Osteoblast (primary cell): ENCODE measurements at regions not wholly inside any gene's neighbourhood (a gene's known extent, or its start where the extent isn't known, plus 50 kb on each side); places are given as distances from the start of the nearest gene placed in this dataset.

Experiments
- DNase-seq: peaks from one replicate; pipeline ENCODE4 v3.0.0; 2011; ENCODE audit warnings: low spot score, mixed read lengths; ENCODE audit not compliant: insufficient read length; ENCODE audit errors: missing footprints
- H2AFZ ChIP-seq: 2 replicates; pipeline ENCODE4 v1.6.0; 2011; ENCODE audit warnings: mild to moderate bottlenecking, low read length
- H3K27ac ChIP-seq: 2 replicates; pipeline ENCODE4 v1.5.1; 2011; ENCODE audit warnings: mild to moderate bottlenecking, low read depth, low read length, moderate library complexity
- H3K27me3 ChIP-seq: 2 replicates; pipeline ENCODE4 v1.6.0; 2012; ENCODE audit warnings: mild to moderate bottlenecking, control low read depth, inconsistent platforms, low read length, moderate library complexity; ENCODE audit not compliant: insufficient read depth
- H3K36me3 ChIP-seq: 2 replicates; pipeline ENCODE4 v1.5.1; 2011; ENCODE audit warnings: mild to moderate bottlenecking, low read length, control low read depth, moderate library complexity; ENCODE audit not compliant: insufficient read depth
- H3K4me1 ChIP-seq: 2 replicates; pipeline ENCODE4 v1.5.1; 2011; ENCODE audit warnings: mild to moderate bottlenecking, low read length, control low read depth, moderate library complexity; ENCODE audit not compliant: insufficient read depth
- H3K4me2 ChIP-seq: 2 replicates; pipeline ENCODE4 v1.6.0; 2011; ENCODE audit warnings: mild to moderate bottlenecking, low read length; ENCODE audit not compliant: insufficient read depth
- H3K4me3 ChIP-seq: fragments of 200-600 bp; sonication (generic); 3 replicates; pipeline ENCODE4 v1.5.1; 2012; ENCODE audit warnings: mild to moderate bottlenecking, low read length, inconsistent platforms; ENCODE audit not compliant: insufficient read depth
- H3K79me2 ChIP-seq: 2 replicates; pipeline ENCODE4 v1.6.0; 2012; ENCODE audit warnings: mild to moderate bottlenecking, low read length, control low read depth, inconsistent platforms; ENCODE audit not compliant: insufficient read depth
- H3K9me3 ChIP-seq: 2 replicates; pipeline ENCODE4 v1.5.1; 2011; ENCODE audit warnings: low read depth, low read length, control low read depth
- H4K20me1 ChIP-seq: 2 replicates; pipeline ENCODE4 v1.6.0; 2012; ENCODE audit warnings: mild to moderate bottlenecking, low read length, control low read depth; ENCODE audit not compliant: insufficient read depth
- TF ChIP-seq, protein P1 (sequence below): IDR thresholded peaks from 2 replicates; pipeline ENCODE4 v1.5.1; 2011; ENCODE audit warnings: mild to moderate bottlenecking, low read depth, low read length, moderate library complexity; ENCODE audit errors: extremely low read depth

- H3K9me3 ChIP-seq = no peaks in the 10 kb centered on the region
- no peaks in the 10 kb centered on the region for H3K27me3 ChIP-seq
- DNase-seq = no peak
- H4K20me1 ChIP-seq = no peaks in the 10 kb centered on the region
- TF ChIP-seq, protein P1, sequence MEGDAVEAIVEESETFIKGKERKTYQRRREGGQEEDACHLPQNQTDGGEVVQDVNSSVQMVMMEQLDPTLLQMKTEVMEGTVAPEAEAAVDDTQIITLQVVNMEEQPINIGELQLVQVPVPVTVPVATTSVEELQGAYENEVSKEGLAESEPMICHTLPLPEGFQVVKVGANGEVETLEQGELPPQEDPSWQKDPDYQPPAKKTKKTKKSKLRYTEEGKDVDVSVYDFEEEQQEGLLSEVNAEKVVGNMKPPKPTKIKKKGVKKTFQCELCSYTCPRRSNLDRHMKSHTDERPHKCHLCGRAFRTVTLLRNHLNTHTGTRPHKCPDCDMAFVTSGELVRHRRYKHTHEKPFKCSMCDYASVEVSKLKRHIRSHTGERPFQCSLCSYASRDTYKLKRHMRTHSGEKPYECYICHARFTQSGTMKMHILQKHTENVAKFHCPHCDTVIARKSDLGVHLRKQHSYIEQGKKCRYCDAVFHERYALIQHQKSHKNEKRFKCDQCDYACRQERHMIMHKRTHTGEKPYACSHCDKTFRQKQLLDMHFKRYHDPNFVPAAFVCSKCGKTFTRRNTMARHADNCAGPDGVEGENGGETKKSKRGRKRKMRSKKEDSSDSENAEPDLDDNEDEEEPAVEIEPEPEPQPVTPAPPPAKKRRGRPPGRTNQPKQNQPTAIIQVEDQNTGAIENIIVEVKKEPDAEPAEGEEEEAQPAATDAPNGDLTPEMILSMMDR = no peak
- no peaks in the 10 kb centered on the region for H3K36me3 ChIP-seq
- H3K27ac ChIP-seq = no peak overlapping the region
- H3K4me3 ChIP-seq = no peak overlapping the region
- peak overlapping the region; percentile 44 for H2AFZ ChIP-seq
- H3K4me1 ChIP-seq = peaks cover 7% of the 10 kb centered on the region
- H3K4me2 ChIP-seq = peak overlapping the region; percentile 44
- H3K79me2 ChIP-seq = no peaks in the 10 kb centered on the region
Observed at GRCh38 chr12:90299121-90299520, 590.5 kb upstream of the ATP2B1 start.

DNA sequence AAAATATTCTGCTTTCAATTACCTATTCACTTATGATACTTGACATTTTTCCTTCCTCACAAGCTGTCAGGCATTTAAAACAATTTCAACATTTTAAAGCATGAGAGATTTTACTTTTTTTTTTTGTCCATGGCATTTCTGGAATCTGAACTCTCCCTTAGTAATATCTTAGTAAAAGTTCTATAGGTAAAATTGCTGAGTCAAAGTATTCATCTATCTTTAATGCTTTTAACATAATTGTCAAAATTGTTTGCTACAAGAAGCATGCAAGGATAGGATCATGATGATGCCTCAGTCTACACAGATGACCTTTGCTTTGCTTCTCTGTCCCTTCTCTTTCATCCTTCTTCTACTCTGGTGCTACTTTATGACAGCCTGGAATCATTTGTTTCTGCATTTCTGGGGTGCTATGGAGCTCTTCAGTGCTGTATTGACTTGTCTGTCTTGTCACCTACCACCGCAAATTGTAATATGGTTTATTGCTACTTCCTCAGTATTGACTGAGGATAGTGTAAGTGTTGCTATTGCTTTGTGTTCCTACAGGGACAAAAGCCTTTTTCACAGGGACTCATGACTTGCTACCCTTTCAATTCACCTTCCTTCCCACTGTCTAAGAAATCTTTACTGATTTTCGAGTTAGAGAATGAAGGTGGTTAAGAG, 589.8 kb upstream of the ATP2B1 start:
- peak overlapping the region; percentile 1 for H2AFZ ChIP-seq
- no peaks in the 10 kb centered on the region for H4K20me1 ChIP-seq
- TF ChIP-seq, protein P1 = no peak
- H3K79me2 ChIP-seq = no peaks in the 10 kb centered on the region
- H3K4me2 ChIP-seq = no peak overlapping the region
- no peaks in the 10 kb centered on the region for H3K9me3 ChIP-seq
- DNase-seq = no peak
- H3K27me3 ChIP-seq = no peaks in the 10 kb centered on the region
- peaks cover 7% of the 10 kb centered on the region for H3K4me1 ChIP-seq
- no peaks in the 10 kb centered on the region for H3K36me3 ChIP-seq
- no peak overlapping the region for H3K4me3 ChIP-seq
- H3K27ac ChIP-seq = no peak overlapping the region

- H3K4me1 ChIP-seq = peaks cover 7% of the 10 kb centered on the region
- no peaks in the 10 kb centered on the region for H3K36me3 ChIP-seq
- H3K27me3 ChIP-seq = no peaks in the 10 kb centered on the region
- H2AFZ ChIP-seq = no peak overlapping the region
- H3K4me3 ChIP-seq = no peak overlapping the region
- H3K4me2 ChIP-seq = no peak overlapping the region
- H4K20me1 ChIP-seq = no peaks in the 10 kb centered on the region
- H3K79me2 ChIP-seq = no peaks in the 10 kb centered on the region
- H3K27ac ChIP-seq = no peak overlapping the region
- no peaks in the 10 kb centered on the region for H3K9me3 ChIP-seq
- DNase-seq = no peak
- TF ChIP-seq, protein P1 = no peak
Observed at GRCh38 chr12:90295858-90296257, 587.2 kb upstream of the ATP2B1 start.

- Histone ChIP-seq H3K4me1 (no peaks in the 10 kb centered on the region), H3K4me3 (no peak overlapping the region), H3K9me3 (no peaks in the 10 kb centered on the region), H4K20me1 (no peaks in the 10 kb centered on the region), H2AFZ (no peak overlapping the region), H3K36me3 (no peaks in the 10 kb centered on the region), H3K79me2 (no peaks in the 10 kb centered on the region), H3K4me2 (no peak overlapping the region), H3K27ac (no peak overlapping the region), H3K27me3 (no peaks in the 10 kb centered on the region)
- DNase-seq = no peak
- TF ChIP-seq, protein P1 = no peak
Observed at GRCh38 chr12:90292183-90292582, 583.5 kb upstream of the ATP2B1 start.
